HG02763 (cell line): ENCODE measurements at regions not wholly inside any gene's neighbourhood (a gene's known extent, or its start where the extent isn't known, plus 50 kb on each side); places are given as distances from the start of the nearest gene placed in this dataset.
A peak's percentile ranks its signal among the peaks of the same experiment; 100 is the strongest.
"Not testable (repeated sequence)": the region's sequence is repeated elsewhere in the genome, so short reads cannot be mapped to it uniquely, and the experiment has no call there.

Experiments
- ATAC-seq: cut with Tn5 transposase; IDR thresholded peaks from one replicate; pipeline ENCODE4 v1.9.1; 2021; ENCODE audit warnings: mild to moderate bottlenecking, moderate library complexity; ENCODE audit not compliant: unreplicated experiment

- ATAC-seq = no peak
Measured at GRCh38 chr3:88403319-88403718, 253.6 kb downstream of the C3orf38 start.

GRCh38 chr3:88408097-88408496 is 258.3 kb downstream of the C3orf38 start:
- no peak for ATAC-seq

GRCh38 chr3:88408935-88409334 is 259.2 kb downstream of the C3orf38 start:
- ATAC-seq = no peak

- no peak for ATAC-seq
Measured at GRCh38 chr3:88410259-88410658, 260.5 kb downstream of the C3orf38 start.

- no peak for ATAC-seq
Measured at GRCh38 chr3:88412346-88412745, 262.6 kb downstream of the C3orf38 start.

GRCh38 chr3:88416436-88416835 is 266.7 kb downstream of the C3orf38 start:
- ATAC-seq = no peak

GRCh38 chr3:88418219-88418618 is 268.5 kb downstream of the C3orf38 start:
- ATAC-seq = no peak

GRCh38 chr3:88433568-88433967 is 283.8 kb downstream of the C3orf38 start:
- ATAC-seq = peak; percentile 97

GRCh38 chr3:88434001-88434400 is 284.2 kb downstream of the C3orf38 start:
- ATAC-seq = no peak

GRCh38 chr3:88440701-88441100 is 290.9 kb downstream of the C3orf38 start:
- ATAC-seq = no peak

- no peak for ATAC-seq
Measured at GRCh38 chr3:88443066-88443465, 293.3 kb downstream of the C3orf38 start.

GRCh38 chr3:88444251-88444650 is 294.5 kb downstream of the C3orf38 start:
- no peak for ATAC-seq

- ATAC-seq = no peak
Measured at GRCh38 chr3:88452228-88452627, 302.5 kb downstream of the C3orf38 start.

- no peak for ATAC-seq
Measured at GRCh38 chr3:88460369-88460768, 310.6 kb downstream of the C3orf38 start.

GRCh38 chr3:88462230-88462629 is 312.5 kb downstream of the C3orf38 start:
- no peak for ATAC-seq

GRCh38 chr3:88467191-88467590 is 317.4 kb downstream of the C3orf38 start:
- ATAC-seq = no peak

- ATAC-seq = no peak
Measured at GRCh38 chr3:88469216-88469615, 319.5 kb downstream of the C3orf38 start.

GRCh38 chr3:88478460-88478859 is 328.7 kb downstream of the C3orf38 start:
- no peak for ATAC-seq

GRCh38 chr3:88480822-88481221 is 331.1 kb downstream of the C3orf38 start:
- ATAC-seq = no peak

GRCh38 chr3:88485001-88485400 is 335.2 kb downstream of the C3orf38 start:
- no peak for ATAC-seq

GRCh38 chr3:88508818-88509217 is 359.1 kb downstream of the C3orf38 start:
- not testable (repeated sequence) for ATAC-seq

- ATAC-seq = no peak
Measured at GRCh38 chr3:88509582-88509981, 359.8 kb downstream of the C3orf38 start.

- ATAC-seq = no peak
Measured at GRCh38 chr3:88528494-88528893, 378.7 kb downstream of the C3orf38 start.

GRCh38 chr3:88534534-88534933 is 384.8 kb downstream of the C3orf38 start:
- ATAC-seq = no peak
